ENCODE measurements at regions not wholly inside any gene's neighbourhood (a gene's known extent, or its start where the extent isn't known, plus 50 kb on each side); places are given as distances from the start of the nearest gene placed in this dataset.
"Not testable (repeated sequence)": the region's sequence is repeated elsewhere in the genome, so short reads cannot be mapped to it uniquely, and the experiment has no call there.

DNA sequence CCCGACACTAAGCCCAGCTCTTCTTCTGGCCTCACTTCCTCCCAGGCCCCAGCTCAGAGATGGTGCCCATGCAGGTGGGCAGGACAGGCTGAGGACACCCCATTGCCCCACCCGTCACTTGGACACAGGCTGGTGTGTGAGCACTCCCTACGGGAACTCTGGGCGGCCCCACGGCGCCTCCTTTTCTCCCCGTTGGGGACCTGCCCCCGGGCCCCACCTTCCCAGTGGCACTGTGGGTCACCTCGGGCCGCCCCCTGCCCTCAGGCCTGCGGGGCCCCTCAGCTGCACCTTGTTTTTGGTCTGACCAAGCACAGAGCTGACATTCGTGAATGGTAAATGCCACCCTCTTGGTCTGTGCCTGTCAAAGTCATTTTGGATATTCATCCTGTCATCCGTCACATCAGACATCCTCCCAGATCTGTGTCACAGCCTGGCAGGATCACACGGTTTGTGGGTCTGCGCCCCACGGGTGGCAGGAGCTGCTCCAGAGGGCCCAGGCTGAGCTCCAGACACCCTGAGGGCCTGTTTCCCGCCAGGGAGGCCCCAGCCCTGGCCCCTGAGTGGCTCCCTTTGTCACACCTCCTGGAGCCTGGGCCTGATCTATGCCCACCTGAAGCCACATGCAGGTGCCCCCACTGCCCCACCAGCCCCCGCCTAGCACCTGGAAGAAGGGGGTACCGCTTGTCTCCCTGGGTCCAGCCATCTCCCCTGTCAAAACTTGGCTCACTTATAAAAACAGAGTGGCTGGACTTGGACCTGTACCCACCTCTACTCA is 1188.5 kb downstream of the BRD1 start:
- no peak for ATAC-seq

DNA sequence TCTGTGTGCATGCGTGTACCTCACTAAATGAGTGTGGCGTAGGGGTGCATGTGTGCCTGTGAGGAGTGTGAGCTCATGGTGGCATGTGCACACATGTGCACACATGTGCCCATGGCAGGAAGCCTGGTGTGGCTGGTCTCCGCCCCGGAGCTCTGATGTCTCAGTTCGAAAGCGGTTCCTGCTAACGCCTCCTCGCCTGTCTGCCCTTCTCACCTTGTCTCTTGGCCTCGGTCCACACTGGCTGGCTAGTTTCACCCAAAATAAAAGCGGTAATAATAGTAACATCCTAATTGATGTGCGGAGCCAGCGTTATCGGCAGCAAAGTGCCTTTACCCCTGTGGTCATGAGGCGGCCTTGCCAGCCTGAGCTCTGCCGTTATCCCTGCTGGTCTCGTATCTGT is 1190.4 kb downstream of the BRD1 start:
- no peak for ATAC-seq

DNA sequence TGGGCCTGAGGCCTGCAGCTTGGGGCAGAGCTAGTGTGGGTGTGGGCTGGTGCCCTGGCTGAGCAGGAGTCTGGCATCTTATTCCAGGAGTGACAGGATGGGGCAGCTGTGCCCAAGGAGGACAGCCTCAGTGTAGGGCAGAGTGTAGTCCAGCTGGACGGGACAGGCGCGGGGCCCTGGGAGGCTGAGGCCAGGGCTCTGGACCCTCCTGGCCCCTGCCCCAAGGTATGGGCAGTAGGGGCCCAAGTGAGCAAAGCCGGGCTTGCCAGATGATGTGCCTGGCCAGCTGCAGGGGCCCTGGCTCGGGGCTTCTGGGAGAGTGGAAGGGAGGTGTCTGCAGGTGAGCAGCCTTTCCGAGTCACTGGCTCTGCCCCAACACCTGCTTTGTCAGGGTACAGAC is 1190.9 kb downstream of the BRD1 start:
- no peak for ATAC-seq

DNA sequence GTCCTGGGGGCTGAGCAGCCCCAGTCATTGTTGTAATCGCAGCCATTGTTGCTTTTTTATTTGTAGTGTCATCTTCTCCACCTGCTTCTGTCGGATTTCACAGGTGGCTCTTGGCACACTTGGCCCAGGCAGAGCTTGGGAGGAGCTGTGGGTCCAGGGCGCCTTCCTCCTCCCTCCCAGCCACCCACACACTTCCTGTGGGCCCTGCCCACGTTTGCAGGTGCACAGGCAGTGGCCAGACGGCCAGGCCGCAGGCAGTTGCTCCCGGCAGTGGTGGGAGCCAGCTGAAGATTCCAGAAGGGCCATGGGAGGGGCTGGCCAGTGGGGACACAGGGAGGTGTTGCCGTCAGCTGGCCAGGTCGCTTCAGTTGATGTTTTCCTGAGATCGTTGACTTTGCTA is 1191.9 kb downstream of the BRD1 start:
- ATAC-seq = no peak

DNA sequence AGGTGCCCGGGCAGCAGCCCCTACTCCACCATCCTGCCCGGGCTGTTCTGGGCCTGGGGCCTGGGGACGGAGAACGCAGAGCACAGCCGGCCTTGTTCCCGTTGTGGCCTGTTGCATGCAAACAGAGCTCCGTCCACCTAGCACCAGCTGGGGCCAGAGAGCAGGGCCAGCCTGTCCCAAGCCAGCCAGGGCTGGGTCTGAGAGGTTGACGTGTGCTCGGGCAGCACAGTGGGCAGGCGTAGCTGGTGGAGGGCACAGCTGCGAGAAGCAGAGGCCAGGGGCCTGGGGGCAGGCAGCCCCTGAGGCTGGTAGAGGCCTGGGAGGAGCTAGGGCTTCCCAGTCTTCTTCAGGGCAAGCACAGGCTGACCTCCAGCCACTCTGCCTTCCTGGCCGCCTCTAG is 1192.6 kb downstream of the BRD1 start:
- ATAC-seq = no peak

DNA sequence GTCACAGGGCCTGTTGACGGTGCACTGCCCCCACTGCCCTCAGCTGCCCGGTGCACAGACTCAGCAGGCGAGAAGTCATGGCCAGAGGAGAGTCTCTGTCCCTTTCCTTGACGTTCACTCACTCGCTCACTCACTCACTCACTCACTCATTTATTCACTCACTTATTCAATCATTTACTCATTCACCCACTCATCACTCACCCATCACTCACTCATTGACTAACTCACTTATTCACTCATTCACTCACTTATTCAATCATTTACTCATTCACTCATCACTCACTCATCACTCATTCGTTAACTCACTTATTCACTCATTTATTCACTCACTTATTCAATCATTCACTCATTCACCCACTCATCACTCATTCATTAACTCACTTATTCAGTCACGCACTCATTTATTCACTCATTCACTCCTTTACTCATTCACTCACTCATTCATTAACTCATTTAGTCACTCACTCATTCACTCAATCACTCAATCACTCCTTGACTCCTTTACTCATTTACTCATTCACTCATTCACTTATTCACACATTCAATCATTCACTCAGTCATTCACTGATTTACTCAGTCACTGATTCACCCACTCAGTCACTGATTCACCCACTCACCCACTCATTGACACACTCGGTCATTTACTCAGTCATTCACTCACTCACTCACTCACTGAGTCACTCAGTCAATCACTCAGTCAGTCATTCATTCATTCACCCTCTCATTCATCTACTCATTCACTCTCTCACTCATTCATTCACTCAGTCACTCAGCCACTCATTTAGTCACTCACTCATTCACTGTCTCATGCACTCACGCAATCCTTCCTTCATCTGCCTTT is 1193.5 kb downstream of the BRD1 start:
- no peak for ATAC-seq

DNA sequence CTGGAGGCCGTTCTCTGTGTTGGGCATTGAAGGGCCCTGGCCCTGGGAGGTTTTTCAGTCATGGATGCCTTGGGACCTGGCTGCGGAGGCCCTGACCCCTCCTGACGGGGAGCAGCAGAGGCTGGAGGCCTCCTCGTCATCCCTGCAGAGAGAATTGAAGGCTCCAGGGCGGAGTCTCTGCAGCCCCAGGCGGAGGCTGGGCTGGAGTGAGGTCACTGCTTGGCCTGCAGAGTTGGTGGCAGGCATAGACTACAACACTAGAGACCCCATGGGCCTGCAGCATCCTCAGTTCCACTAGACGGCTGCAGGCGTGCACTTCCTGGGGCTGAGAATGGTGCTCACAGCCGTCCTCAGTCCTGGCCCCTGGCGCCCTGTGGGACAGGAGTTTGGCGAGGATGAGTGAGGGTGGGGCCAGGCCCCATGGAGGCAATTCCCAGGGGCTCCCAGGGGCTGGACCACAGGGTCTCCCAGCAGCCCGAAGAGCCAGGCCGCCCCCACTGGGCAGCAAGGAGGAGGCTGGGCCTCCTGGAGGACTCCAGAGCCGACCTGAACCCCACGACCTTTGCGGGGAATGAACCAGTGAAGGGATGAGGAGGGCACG is 1194.9 kb downstream of the BRD1 start:
- no peak for ATAC-seq

DNA sequence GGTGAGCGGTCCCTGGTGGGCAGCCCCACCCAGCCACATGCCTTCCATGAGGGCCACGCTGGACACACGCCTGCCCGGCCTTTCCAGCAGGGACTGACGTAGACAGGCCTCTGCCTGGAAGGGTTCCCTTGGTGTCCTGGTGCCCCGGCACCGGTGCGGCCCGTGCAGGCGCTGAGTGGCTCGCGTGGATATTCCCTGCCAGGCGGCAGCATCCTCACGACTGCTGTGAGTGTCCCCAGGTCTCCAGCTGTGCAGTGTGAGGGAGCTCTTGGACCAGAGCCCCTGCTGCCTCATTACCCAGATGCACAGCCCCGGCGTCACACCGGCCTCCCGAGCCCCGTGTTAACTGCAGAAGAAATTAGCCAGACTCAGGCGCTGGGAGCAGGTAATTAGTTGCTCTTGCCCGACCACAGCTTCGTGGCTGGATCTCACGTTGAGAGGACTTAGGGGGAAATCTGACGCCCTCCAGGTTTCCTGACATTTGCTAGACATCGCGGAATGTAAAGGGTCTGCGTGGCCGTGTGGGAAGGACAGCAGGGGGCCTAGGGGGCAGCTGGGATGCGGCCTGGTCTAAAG is 1196.3 kb downstream of the BRD1 start:
- ATAC-seq = no peak

DNA sequence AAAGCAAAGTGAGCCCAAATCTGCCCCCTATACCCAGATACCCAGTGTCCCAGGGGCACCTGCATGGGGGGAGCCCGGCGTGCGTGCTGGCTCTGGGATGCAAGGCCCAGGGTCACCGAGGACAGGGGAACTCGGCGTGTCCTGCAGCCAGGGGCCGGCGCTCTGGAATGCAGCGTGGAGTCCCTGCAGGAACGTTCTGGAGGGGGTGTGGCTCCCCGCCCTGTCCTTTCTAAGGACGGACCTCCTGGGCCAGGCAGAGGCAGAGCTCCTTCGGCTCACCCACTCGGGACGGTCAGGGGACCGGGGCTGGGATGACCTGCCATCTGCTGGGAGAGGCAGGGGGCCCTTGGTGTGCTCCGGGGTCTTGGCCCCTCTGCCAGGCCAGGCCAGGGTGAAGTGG is 1196.8 kb downstream of the BRD1 start:
- ATAC-seq = no peak

DNA sequence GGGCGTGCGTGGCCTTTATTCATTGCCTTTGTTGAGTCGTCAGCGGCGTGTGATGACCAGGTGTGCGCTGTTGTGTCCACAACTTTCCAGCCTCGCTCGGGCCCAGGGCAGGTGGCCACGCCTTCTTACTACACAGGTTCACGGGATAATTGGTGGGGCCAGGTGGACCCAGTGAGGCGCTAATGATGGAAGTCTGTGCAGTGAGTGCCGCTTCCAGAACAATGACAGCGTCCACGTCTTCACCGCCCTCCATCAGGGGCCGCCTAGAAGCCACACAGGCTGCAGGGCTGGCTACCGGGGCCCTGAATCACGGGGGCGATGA is 1197.3 kb downstream of the BRD1 start:
- ATAC-seq = no peak

DNA sequence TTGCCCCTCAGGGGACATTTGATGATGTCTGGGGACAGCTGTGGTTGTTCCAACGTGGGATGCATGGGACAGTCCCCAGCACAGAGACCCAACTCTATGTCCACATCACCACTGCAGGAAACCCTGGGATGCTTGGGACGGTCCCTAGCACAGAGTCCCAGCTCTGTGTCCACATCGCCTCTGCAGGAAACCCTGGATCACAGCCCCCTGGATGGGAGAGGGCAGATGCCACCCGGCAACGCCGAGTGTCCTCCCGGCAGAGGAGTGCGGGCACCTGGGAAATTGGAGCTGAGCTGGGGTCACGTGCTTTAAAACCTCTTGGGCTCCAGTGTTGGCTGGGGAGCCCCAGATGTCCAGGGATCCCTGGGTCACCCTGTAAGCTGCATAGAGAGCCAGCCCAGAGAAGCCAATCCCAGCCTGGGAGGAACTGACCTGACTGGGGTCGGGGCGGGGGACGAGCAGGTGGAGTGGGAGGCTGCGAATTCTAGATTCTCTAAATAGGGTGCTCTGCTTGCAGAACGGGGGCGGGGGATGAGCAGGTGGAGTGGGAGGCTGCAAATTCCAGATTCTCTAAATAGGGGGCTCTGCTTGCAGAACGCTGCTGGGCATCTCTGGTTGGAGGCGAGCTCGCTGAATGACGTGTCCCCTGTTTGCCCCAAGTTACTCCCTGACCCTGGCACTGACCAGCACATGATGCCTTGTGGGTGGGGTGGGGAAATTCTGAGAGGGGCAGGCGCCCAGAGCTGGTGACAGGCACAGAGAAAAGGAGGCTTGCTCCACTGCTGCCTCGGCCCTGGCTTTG is 1197.8 kb downstream of the BRD1 start:
- ATAC-seq = no peak

DNA sequence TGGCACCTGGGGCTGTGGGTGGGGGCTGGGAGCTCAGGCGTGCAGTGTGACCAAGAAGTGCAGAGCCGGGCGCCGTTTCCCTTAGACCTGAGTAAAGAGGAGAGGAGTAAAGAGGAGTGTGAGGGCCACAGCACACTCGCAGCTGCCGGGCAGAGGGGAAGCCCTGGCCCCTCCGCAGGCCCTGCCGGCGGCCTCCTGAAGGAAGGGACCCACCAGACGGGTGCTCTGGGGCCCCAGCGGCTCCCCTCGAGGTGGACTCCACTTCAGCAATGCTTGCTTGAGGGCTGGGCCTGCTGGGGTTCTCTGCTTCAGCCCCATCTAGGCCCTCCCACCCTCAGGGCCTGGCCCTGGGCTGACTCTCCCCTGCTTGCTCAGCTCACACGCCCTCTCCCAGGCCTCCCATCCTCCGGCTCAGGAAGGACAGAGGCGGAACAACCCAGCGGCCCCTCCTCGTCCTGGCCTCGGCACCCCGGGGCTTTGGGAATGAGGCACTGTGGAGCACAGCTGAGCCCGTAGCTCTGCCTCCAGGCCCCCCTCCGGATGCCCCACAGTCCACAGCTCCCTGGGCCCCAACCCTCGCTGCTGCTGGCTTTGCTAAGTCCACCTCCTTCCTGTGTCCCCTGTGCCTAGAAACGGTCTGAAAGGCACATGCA is 1198.7 kb downstream of the BRD1 start:
- no peak for ATAC-seq

DNA sequence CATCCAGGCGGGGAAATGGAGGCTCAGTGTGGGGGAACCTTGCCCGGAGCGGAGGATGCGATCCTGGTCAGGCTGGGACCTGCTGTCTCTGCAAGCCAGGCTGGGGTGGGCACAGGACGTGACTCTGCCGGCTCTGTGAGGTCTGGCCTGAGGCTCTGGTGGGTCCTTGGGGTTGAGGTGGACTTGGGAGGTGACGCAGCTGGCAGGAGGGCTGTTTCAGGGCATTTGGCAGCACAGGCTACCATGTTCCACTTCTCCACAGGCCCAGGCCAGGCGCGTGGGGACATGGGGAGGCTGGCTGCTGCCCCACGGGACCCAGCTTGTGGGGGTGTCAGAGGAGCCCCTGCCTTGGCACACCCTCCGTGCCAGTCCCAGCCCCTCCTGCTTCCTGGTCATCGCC is 1199.7 kb downstream of the BRD1 start:
- ATAC-seq = no peak

DNA sequence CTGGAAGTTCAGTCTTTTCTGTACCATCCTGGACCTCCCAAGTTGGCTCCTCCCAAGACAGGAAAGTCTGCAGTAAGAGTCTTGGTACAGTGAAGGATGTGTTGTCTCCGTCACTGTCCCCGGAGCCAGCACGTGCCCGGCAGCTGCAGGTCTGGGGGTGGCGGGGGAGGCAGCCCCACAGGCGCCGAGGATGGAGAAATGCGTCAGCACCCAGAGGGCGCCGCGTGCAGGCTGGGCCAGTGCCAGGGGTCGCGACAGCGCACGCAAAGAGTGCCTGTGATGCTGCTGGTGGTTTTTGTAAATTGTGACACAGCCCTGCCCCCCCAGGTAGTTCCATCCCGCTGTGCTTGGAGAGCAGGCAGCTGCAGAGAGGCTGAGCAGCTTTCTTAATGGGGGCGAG is 1200.5 kb downstream of the BRD1 start:
- no peak for ATAC-seq

DNA sequence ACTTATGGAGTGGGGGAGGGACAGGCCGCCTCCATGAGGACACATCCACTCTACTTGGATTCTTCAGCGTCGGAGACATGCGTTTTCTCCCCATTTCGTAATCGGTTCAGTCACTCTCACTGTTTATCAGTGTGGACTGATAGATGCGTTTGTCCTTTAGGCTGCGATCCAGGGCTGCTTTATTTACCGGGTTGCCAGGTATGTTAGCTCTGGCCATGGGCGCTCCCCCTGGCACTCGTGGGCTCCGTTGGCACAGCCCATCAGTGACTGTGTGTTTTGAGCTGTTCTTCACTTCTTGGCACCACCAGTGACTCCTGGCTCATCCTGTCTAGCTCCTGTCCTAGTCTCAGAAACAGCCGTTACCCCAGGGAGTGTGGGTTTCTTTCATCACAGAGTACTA is 1203.3 kb downstream of the BRD1 start:
- no peak for ATAC-seq

DNA sequence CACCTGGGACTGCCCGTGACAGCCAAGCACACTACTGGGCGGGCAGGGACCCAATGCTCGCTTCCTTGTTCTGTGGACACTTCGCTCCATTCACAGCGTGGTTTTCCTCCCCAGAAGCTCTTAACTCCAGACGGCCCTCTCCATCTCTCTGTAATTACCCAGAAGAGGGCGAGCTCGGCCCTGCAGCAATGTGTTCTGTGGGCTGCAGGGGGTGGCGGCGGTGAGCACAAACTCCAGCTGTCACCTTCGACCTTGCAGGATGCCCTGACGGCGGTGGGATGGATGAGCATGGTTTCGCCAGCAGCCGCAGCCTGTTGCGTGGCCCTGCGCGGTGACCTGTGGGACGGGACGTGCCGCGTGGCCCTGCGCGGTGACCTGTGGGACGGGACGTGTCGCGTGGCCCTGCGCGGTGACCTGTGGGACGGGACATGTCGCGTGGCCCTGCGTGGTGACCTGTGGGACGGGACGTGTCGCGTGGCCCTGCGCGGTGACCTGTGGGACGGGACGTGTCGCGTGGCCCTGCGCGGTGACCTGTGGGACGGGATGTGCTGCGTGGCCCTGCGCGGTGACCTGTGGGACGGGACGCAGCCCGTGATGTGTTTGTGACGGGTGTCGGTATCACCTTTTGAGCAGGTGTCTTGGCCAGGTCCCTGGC is 1204.7 kb downstream of the BRD1 start:
- no peak for ATAC-seq

DNA sequence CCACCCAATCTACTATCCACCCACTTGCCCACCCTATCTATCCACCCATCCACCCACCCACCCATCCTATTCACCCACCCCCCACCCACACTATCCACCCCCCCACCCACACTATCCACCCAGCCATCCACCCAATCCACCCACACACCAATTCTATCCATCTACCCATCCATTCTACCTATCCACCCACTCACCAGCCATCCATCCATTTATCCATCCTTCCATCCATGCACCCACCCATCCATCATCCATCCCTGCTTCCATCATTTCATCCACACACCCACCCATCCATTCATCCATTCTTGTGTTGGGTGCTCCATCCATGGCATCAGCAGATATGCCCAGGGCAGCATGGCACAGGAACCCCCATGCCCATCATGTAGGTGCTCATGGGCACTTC is 1206.6 kb downstream of the BRD1 start:
- ATAC-seq = no peak

DNA sequence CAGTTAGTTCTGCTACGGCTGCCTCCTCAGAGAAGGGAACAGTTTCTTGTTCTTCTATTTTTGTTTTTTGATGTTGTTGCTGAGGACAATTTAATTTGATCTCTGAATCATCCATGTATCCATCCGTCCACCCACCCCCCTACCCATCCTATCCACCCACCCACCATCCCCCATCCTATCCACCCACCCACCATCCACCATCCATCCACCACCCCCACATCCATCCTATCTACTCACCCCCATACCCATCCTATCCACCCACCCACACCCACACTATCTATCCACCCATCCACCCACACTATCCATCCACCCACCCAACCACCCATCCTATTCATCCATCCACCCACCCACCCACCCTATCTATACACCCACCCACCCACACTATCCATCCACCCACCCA is 1207.2 kb downstream of the BRD1 start:
- ATAC-seq = not testable (repeated sequence)

DNA sequence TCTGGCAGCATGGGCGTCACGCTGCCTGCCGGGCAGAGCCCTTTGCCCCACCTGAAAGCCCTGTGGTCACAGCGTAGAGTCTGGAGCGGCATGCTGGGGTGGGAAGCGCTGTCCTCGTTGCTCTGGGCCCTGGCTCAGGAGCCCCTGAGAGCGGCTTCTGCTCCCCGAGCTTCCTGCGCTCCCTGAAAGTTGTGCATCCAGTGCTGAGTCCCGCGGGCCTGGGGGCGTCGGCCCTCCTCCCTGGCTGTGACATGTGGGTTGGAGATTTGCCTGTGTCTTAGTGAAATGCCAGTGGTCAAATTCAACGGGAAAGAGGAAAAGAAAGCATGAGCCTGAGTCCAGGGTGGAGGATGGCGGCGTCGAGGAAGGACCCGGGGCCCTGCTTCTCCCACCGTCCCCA is 1208.0 kb downstream of the BRD1 start:
- no peak for ATAC-seq

DNA sequence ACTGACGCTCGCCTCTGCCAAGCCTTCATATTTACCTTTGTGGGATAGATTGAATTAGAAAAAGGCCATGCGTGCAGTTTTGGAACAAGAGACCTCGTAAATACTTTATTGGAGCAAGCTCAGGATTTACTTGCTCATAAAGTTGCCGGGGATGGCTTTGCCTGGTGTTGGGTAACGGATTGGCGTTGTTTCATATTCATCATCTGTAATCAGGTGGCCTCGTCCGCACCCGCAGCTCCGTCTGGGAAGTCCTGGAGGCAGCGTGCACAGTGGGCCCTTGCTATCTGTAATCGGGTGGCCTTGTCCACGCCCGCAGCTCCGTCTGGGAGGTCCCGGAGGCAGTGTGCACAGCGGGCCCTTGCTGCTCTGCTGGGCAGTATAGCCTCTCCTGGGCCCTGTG is 1209.3 kb downstream of the BRD1 start:
- ATAC-seq = no peak

DNA sequence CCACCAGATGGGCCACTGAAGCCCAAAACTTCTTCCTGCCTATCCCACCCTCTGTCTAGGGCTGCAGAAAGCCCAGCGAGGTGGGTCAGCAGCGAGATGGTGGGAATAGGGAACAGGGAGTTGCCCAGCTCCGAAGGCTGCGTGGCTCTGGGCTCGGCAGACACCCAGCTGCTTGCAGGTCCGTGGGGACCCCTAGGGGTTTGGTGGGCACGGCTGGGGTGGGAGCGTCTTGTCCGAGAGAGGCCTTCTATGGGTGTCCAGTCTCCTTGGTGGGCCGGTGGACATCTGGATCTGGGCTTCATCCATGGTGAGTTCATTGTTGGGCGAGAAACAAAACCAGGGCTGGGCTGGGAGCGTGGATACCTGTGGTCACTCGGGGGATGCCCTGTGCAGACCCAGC is 1211.0 kb downstream of the BRD1 start:
- ATAC-seq = no peak

Measured in activated CD4-positive, CD25-positive, alpha-beta regulatory T cell treated with anti-CD3 and anti-CD28 coated beads, Interleukin-2, amount 50 U/mL, for 24 hours (primary cell).